Neural progenitor cell (in vitro differentiated cells): ENCODE measurements at regions not wholly inside any gene's neighbourhood (a gene's known extent, or its start where the extent isn't known, plus 50 kb on each side); places are given as distances from the start of the nearest gene placed in this dataset.

Source experiments
- DNase-seq: peaks from one replicate; pipeline ENCODE4 v3.0.0-alpha.2; 2016; ENCODE audit warnings: low spot score
- H2AFZ ChIP-seq: fragments of 200-600 bp; sonication (generic); replicated peaks from 2 replicates; pipeline ENCODE4 v1.6.1; 2016; ENCODE audit warnings: antibody characterized with exemption
- H3F3A ChIP-seq: fragments of 200-600 bp; sonication (generic); 2 replicates; pipeline ENCODE4 v1.6.1; 2016; ENCODE audit warnings: antibody characterized with exemption, low read depth
- H3K27ac ChIP-seq: fragments of 200-600 bp; sonication (generic); 2 replicates; pipeline ENCODE4 v1.5.1; 2016; ENCODE audit warnings: mild to moderate bottlenecking
- H3K27me3 ChIP-seq: fragments of 200-600 bp; sonication (generic); 2 replicates; pipeline ENCODE4 v1.6.1; 2016; ENCODE audit warnings: mild to moderate bottlenecking, moderate library complexity
- H3K36me3 ChIP-seq: fragments of 200-600 bp; sonication (generic); 2 replicates; pipeline ENCODE4 v1.5.1; 2016
- H3K4me1 ChIP-seq: fragments of 200-600 bp; sonication (generic); 2 replicates; pipeline ENCODE4 v1.6.1; 2016; ENCODE audit warnings: mixed run types
- H3K4me2 ChIP-seq: fragments of 200-600 bp; sonication (generic); 2 replicates; pipeline ENCODE4 v1.6.1; 2016
- H3K4me3 ChIP-seq: fragments of 200-600 bp; sonication (generic); 2 replicates; pipeline ENCODE4 v1.5.1; 2016
- H3K79me2 ChIP-seq: fragments of 200-600 bp; sonication (generic); 2 replicates; pipeline ENCODE4 v1.6.1; 2016; ENCODE audit warnings: low read depth
- H3K9ac ChIP-seq: fragments of 200-600 bp; sonication (generic); 2 replicates; pipeline ENCODE4 v1.6.1; 2016
- H3K9me3 ChIP-seq: fragments of 200-600 bp; sonication (generic); 2 replicates; pipeline ENCODE4 v1.5.1; 2016; ENCODE audit warnings: low read depth
- H4K20me1 ChIP-seq: fragments of 200-600 bp; sonication (generic); 2 replicates; pipeline ENCODE4 v1.6.1; 2016; ENCODE audit warnings: low read depth
- H3K27ac Mint-ChIP-seq: 3 replicates; pipeline ENCODE4 v1.8.0; 2021; ENCODE audit warnings: mixed read lengths
- H3K27me3 Mint-ChIP-seq: 2 replicates; pipeline ENCODE4 v1.8.0; 2022; ENCODE audit warnings: low read depth, mild to moderate bottlenecking, inconsistent platforms, moderate library complexity, mixed read lengths; ENCODE audit not compliant: insufficient read depth
- H3K36me3 Mint-ChIP-seq: 3 replicates; pipeline ENCODE4 v1.8.0; 2021; ENCODE audit warnings: mixed read lengths
- H3K4me1 Mint-ChIP-seq: 3 replicates; pipeline ENCODE4 v1.8.0; 2021; ENCODE audit warnings: mixed read lengths
- H3K4me3 Mint-ChIP-seq: 3 replicates; pipeline ENCODE4 v1.8.0; 2021; ENCODE audit warnings: mild to moderate bottlenecking, moderate library complexity, mixed read lengths
- H3K9me3 Mint-ChIP-seq: 3 replicates; pipeline ENCODE4 v1.8.0; 2020; ENCODE audit warnings: mixed read lengths
- CTCF ChIP-seq: fragments of 200-600 bp; sonication (generic); IDR thresholded peaks from 2 replicates; pipeline ENCODE4 v1.5.1; 2017; ENCODE audit warnings: antibody characterized with exemption, mild to moderate bottlenecking
- EZH2 ChIP-seq: fragments of 200-600 bp; sonication (generic); IDR thresholded peaks from 2 replicates; pipeline ENCODE4 v1.6.1; 2017; ENCODE audit warnings: antibody characterized with exemption, mild to moderate bottlenecking, moderate library complexity
- EZH2phosphoT487 ChIP-seq: fragments of 200-600 bp; sonication (generic); IDR thresholded peaks from 2 replicates; pipeline ENCODE4 v1.6.1; 2017; ENCODE audit warnings: antibody characterized with exemption

DNA sequence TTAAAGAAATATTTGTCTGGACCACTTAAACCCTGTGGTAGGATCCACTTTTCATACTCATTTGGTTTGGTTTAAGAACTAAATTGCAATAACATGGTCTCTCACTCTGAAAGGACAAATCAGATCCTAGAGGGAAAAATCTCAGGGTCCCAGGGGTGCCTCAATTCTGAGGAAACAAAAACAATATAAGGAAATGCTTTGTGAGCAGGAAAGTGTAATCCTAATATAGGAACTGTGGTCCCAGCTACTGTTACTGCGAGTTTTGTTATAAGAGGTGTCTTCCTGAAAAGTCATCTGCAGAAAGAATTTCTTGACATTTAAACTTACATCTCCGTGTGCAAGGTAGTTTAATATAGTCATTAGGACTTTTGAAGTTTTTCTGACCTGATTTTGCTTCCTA, 420.1 kb upstream of the LCORL start:
- peaks cover 6% of the 10 kb centered on the region for H3K9me3 ChIP-seq

GRCh38 chr4:18441203-18441590, 419.6 kb upstream of the LCORL start:
- no peak overlapping the region for H3K4me3 Mint-ChIP-seq

More for the DNA sequence above, 420.1 kb upstream of the LCORL start:
- Histone ChIP-seq H3F3A (no peaks in the 10 kb centered on the region), H3K27me3 (no peaks in the 10 kb centered on the region), H3K9ac (no peak overlapping the region), H3K4me2 (no peak overlapping the region), H3K36me3 (no peaks in the 10 kb centered on the region), H4K20me1 (no peaks in the 10 kb centered on the region), H3K4me3 (no peak overlapping the region), H3K79me2 (no peaks in the 10 kb centered on the region), H3K4me1 (no peaks in the 10 kb centered on the region), H3K27ac (no peak overlapping the region), H2AFZ (no peak overlapping the region)
- Mint-ChIP-seq H3K4me3 (no peak overlapping the region), H3K27me3 (peaks cover 2% of the 10 kb centered on the region), H3K27ac (no peak overlapping the region), H3K9me3 (peaks cover 11% of the 10 kb centered on the region), H3K4me1 (no peaks in the 10 kb centered on the region), H3K36me3 (peaks cover 2% of the 10 kb centered on the region)
- TF ChIP-seq EZH2 (no peak), EZH2phosphoT487 (no peak), CTCF (no peak)
- no peak for DNase-seq

DNA sequence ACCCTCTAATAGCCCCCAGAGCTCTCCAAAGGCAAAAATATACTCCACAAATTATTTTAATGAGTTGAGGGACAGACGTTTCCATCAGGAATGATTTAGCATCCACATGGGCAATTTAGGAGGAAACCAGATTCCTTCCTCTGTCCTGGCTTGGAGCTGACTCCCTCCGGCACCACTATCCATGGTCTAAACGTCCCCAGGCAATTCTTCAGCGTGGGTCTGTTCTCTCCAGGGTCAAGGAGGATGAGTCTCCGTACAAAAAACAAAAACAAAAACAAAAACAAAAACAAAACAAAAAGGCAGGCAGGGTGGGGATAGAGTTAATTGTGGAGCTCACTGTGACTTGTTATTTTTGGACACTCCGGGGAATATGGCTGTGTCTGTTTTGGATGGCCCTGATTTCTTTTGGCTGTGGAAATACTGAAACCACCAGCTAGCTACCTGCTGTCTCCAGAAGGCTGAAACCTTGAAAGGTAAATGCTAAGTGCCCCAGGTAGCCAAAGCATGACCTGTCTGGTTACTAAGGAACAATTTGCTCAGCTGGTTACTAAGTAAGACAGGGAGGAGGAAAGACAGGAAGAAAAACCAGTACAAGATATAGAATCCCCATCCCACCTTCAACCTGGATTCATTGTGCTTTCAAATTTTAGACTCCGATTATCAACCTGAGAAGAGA, 419.1 kb upstream of the LCORL start:
- Mint-ChIP-seq H3K27ac (no peak overlapping the region), H3K4me3 (no peak overlapping the region)
- no peak overlapping the region for H3K4me3 ChIP-seq

More at GRCh38 chr4:18441203-18441590, 419.6 kb upstream of the LCORL start:
- Mint-ChIP-seq H3K27me3 (peaks cover 2% of the 10 kb centered on the region), H3K36me3 (peaks cover 2% of the 10 kb centered on the region), H3K27ac (no peak overlapping the region), H3K9me3 (peaks cover 11% of the 10 kb centered on the region), H3K4me1 (no peaks in the 10 kb centered on the region)
- Histone ChIP-seq H3K27ac (no peak overlapping the region), H3K4me2 (no peak overlapping the region), H3K27me3 (no peaks in the 10 kb centered on the region), H3K79me2 (no peaks in the 10 kb centered on the region), H2AFZ (no peak overlapping the region), H3K4me1 (no peaks in the 10 kb centered on the region), H3K9me3 (peaks cover 5% of the 10 kb centered on the region), H3K36me3 (no peaks in the 10 kb centered on the region), H3K4me3 (no peak overlapping the region), H3K9ac (no peak overlapping the region), H4K20me1 (no peaks in the 10 kb centered on the region), H3F3A (no peaks in the 10 kb centered on the region)
- DNase-seq: no peak
- TF ChIP-seq CTCF: no peak
- TF ChIP-seq EZH2phosphoT487: no peak
- TF ChIP-seq EZH2: no peak

More for the DNA sequence above, 419.1 kb upstream of the LCORL start:
- no peaks in the 10 kb centered on the region for H3K79me2 ChIP-seq
- no peak overlapping the region for H2AFZ ChIP-seq
- Mint-ChIP-seq H3K4me1 (peaks cover 4% of the 10 kb centered on the region), H3K9me3 (peaks cover 11% of the 10 kb centered on the region), H3K27me3 (peaks cover 2% of the 10 kb centered on the region), H3K36me3 (peaks cover 2% of the 10 kb centered on the region)
- no peaks in the 10 kb centered on the region for H3K4me1 ChIP-seq
- H3K9ac ChIP-seq: no peak overlapping the region
- H3K4me2 ChIP-seq: no peak overlapping the region
- TF ChIP-seq EZH2phosphoT487: no peak
- no peak for TF ChIP-seq CTCF
- no peak for TF ChIP-seq EZH2
- no peak overlapping the region for H3K27ac ChIP-seq
- DNase-seq: no peak
- no peaks in the 10 kb centered on the region for H3K36me3 ChIP-seq
- no peaks in the 10 kb centered on the region for H4K20me1 ChIP-seq
- H3F3A ChIP-seq: no peaks in the 10 kb centered on the region
- no peaks in the 10 kb centered on the region for H3K27me3 ChIP-seq
- peaks cover under 1% of the 10 kb centered on the region for H3K9me3 ChIP-seq
